DND-41 (cell line): ENCODE measurements at regions not wholly inside any gene's neighbourhood (a gene's known extent, or its start where the extent isn't known, plus 50 kb on each side); places are given as distances from the start of the nearest gene placed in this dataset.

Experiments used
- CTCF ChIP-seq: IDR thresholded peaks from 2 replicates; pipeline ENCODE4 v1.5.1; 2012; ENCODE audit warnings: borderline replicate concordance, low read length, moderate library complexity, mild to moderate bottlenecking; ENCODE audit not compliant: poor library complexity, severe bottlenecking; ENCODE audit errors: extremely low read depth
- EZH2 ChIP-seq: IDR thresholded peaks from 3 replicates; pipeline ENCODE4 v1.6.1; 2012; ENCODE audit warnings: borderline replicate concordance, low read depth, mild to moderate bottlenecking, moderate library complexity, low read length, inconsistent platforms; ENCODE audit not compliant: severe bottlenecking

- no peak for TF ChIP-seq CTCF
- TF ChIP-seq EZH2, result no peak
These were observed 509.5 kb downstream of the DTWD2 start for GRCh38 chr5:118478852-118479251.
